Testis (tissue), 2 donors: ENCODE measurements at regions not wholly inside any gene's neighbourhood (a gene's known extent, or its start where the extent isn't known, plus 50 kb on each side); places are given as distances from the start of the nearest gene placed in this dataset.

Experiments used
- DNase-seq: peaks from one replicate; pipeline ENCODE4 v3.0.0-alpha.2; 2019
- H3K27ac ChIP-seq, 2 donors: fragments of 200-600 bp; sonication (generic); one replicate each; pipeline ENCODE4 v1.5.1; 2019
- H3K27me3 ChIP-seq: fragments of 200-600 bp; sonication (generic); one replicate; pipeline ENCODE4 v1.5.1; 2019
- H3K36me3 ChIP-seq: fragments of 200-600 bp; sonication (generic); one replicate; pipeline ENCODE4 v1.5.1; 2017; ENCODE audit warnings: low read depth; ENCODE audit errors: missing control alignments
- H3K4me1 ChIP-seq: fragments of 200-600 bp; sonication (generic); one replicate; pipeline ENCODE4 v1.5.1; 2019
- H3K4me3 ChIP-seq, 2 donors: fragments of 200-600 bp; sonication (generic); one replicate each; pipeline ENCODE4 v1.5.1; 2017 to 2019
- H3K9me3 ChIP-seq: fragments of 200-600 bp; sonication (generic); one replicate; pipeline ENCODE4 v1.5.1; 2017
- CTCF ChIP-seq, 3 experiments: fragments of 450-650 bp in 2 of 3; fragments of 200-600 bp in 1 of 3; sonication (generic) in 1 of 3; IDR thresholded peaks; one replicate each; pipeline ENCODE4 v1.5.1; 2016 to 2019; ENCODE audit warnings: antibody characterized with exemption in 3 of 3, mild to moderate bottlenecking in 2 of 3, moderate library complexity in 1 of 3
- POLR2A ChIP-seq: fragments of 450-650 bp; IDR thresholded peaks from one replicate; pipeline ENCODE4 v1.6.1; 2017; ENCODE audit warnings: antibody characterized with exemption, mild to moderate bottlenecking, moderate library complexity
- WGBS, 2 donors: methylation state at CpG; one replicate each; pipeline ENCODE4 v1.1.5; 2018; 5-methylcytosine and 5-hydroxymethylcytosine counted together
- intact Hi-C: fragments of 100-400 bp; cut with DNase I; formaldehyde crosslinking; loops from one replicate; pipeline ENCODE4 v1.15.1; 2023; ENCODE audit warnings: low total_unique reads

DNA sequence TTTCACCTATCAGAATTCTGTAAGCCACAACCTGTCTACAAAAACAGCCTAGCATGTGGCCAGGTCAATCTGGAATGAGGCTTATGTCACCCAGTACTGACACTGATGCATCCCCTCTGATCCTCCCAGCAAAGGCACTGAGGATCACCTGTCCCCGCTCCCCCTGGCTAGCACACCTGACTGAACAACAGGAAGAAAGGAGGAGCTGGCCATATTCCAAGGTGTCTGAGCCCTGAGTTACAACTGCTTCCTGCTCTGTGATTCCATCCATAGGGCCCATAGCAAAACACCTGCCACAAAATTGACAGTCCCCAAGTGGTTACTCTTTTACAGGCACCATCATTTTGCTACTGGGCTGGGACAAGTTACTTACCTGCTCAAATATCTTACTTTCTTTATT is 555.5 kb upstream of the CFAP20DC start:
- Histone ChIP-seq H3K4me1 (no peaks in the 10 kb centered on the region), H3K36me3 (no peaks in the 10 kb centered on the region), H3K9me3 (no peaks in the 10 kb centered on the region), H3K27ac (no peak overlapping the region), H3K4me3 (no peak overlapping the region), H3K27me3 (no peaks in the 10 kb centered on the region)
- DNase-seq: no peak
- no peak for TF ChIP-seq CTCF (IDR thresholded peaks at IDR 0.05)
- TF ChIP-seq POLR2A: no peak
- 88 to 100% methylated on average over 1 of the region's 1 CpG for WGBS, 2 donors
- intact Hi-C loops: no loop called here

DNA sequence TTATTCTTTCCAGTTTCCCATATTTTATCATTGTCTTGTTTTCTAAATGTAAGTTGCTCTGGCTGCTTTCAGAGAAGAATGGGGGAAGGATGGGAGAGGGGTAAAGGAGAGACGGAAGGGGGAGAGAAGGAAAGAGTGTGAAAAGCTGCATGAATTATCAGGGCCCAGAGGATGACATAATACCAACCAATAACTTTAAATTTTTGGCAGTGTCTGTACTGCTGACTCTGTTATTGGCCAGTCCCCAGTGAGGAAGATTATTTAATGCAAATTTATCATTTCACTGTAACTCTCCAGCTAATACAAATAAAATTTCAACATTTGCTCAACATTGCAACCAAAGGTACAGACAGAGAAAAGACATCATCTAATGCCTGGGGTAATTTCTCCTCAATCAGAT is 551.7 kb upstream of the CFAP20DC start:
- Histone ChIP-seq H3K27me3 (no peaks in the 10 kb centered on the region), H3K9me3 (no peaks in the 10 kb centered on the region), H3K27ac (no peak overlapping the region), H3K4me1 (no peaks in the 10 kb centered on the region), H3K4me3 (no peak overlapping the region), H3K36me3 (no peaks in the 10 kb centered on the region)
- TF ChIP-seq POLR2A: no peak
- TF ChIP-seq CTCF (IDR thresholded peaks at IDR 0.05): no peak
- intact Hi-C loops: no loop called here
- 83 to 86% methylated on average over 1 of the region's 1 CpG for WGBS, 2 donors
- no peak for DNase-seq

DNA sequence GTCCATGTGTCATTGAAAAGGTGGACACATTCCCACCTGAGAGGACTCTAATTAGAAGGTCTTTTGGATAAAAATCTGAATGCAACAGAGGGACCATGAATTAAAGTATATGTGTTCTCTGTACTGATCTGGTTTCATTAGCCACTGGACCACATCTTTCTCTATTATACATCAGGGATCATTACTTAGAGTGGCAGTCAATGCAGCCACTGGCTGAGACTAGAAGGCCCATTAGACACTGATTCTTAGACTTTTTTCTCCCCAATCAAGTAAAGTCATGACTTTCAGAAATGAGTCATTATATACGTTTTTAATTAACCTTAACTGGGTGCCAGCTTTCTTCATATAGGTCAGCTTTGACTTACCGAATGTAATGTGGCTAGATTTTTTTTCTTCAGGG is 550.8 kb upstream of the CFAP20DC start:
- WGBS, 2 donors: 80 to 92% methylated on average over 2 of the region's 2 CpGs
- DNase-seq: no peak
- no peak overlapping the region for H3K4me3 ChIP-seq
- no peaks in the 10 kb centered on the region for H3K9me3 ChIP-seq
- H3K36me3 ChIP-seq: no peaks in the 10 kb centered on the region
- no peak for TF ChIP-seq POLR2A
- no peak for TF ChIP-seq CTCF (IDR thresholded peaks at IDR 0.05)
- no peaks in the 10 kb centered on the region for H3K27me3 ChIP-seq
- H3K4me1 ChIP-seq: no peaks in the 10 kb centered on the region
- intact Hi-C loops: no loop called here
- H3K27ac ChIP-seq: no peak overlapping the region

- intact Hi-C loops: no loop called here
- H3K36me3 ChIP-seq: no peaks in the 10 kb centered on the region
- H3K4me3 ChIP-seq: no peak overlapping the region
- no peaks in the 10 kb centered on the region for H3K27me3 ChIP-seq
- H3K27ac ChIP-seq: no peak overlapping the region
- H3K9me3 ChIP-seq: no peaks in the 10 kb centered on the region
- 35 to 40% methylated on average over 1 of the region's 1 CpG for WGBS, 2 donors
- H3K4me1 ChIP-seq: no peaks in the 10 kb centered on the region
- no peak for DNase-seq
- no peak for TF ChIP-seq CTCF (IDR thresholded peaks at IDR 0.05)
- TF ChIP-seq POLR2A: no peak
Measured at GRCh38 chr3:59596741-59597140, 546.9 kb upstream of the CFAP20DC start.

- no peak overlapping the region for H3K27ac ChIP-seq
- no peak overlapping the region for H3K4me3 ChIP-seq
- no peak for TF ChIP-seq CTCF (IDR thresholded peaks at IDR 0.05)
- TF ChIP-seq POLR2A: no peak
- no peaks in the 10 kb centered on the region for H3K4me1 ChIP-seq
- no peaks in the 10 kb centered on the region for H3K9me3 ChIP-seq
- intact Hi-C loops: no loop called here
- H3K27me3 ChIP-seq: no peaks in the 10 kb centered on the region
- no peak for DNase-seq
- H3K36me3 ChIP-seq: no peaks in the 10 kb centered on the region
Measured at GRCh38 chr3:59595830-59596229, 546.0 kb upstream of the CFAP20DC start.
